ENCODE measurements at regions not wholly inside any gene's neighbourhood (a gene's known extent, or its start where the extent isn't known, plus 50 kb on each side); places are given as distances from the start of the nearest gene placed in this dataset.

DNA sequence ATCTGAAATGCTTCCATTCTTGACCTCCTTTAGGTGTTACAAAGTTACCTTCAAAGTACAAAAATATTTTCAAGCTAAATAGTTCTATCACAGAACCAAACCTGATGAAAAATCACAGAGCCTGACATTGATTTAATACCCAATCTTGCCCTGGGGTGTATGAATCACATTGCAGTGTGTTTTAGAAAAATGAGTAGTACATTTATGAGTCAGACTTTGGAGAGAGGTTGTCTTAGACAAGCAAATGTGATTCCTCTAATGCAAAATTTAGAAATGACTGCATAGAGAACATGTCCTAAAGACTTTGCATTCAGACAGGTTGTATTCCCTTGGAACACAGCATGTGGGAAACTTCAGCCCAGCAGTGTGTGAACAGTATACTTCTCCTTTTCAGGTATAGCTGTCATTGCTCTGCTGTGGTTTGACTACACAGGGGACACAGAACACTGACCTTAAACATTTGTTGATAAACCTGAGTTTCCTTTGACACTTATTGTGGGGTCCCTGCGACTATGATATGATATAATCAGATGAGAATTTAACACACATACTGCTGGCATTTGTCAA lies 972.1 kb downstream of the JRKL start:
- H3K36me3 ChIP-seq (ENCODE audit: control insufficient read depth, insufficient read depth, low read length) = no peaks in the 10 kb centered on the region
- in situ Hi-C loops (cut with MboI) (no loop called here), intact Hi-C loops (cut with micrococcal nuclease) (no loop called here)
- TF ChIP-seq PYGO2 (tag; IDR thresholded peaks at IDR 0.05) = no peak
- TF ChIP-seq LEF1 (IDR thresholded peaks at IDR 0.05) = no peak
- TF ChIP-seq MIER1 (IDR thresholded peaks at IDR 0.05; ENCODE audit: low read depth) = no peak
- TF ChIP-seq, protein P1, sequence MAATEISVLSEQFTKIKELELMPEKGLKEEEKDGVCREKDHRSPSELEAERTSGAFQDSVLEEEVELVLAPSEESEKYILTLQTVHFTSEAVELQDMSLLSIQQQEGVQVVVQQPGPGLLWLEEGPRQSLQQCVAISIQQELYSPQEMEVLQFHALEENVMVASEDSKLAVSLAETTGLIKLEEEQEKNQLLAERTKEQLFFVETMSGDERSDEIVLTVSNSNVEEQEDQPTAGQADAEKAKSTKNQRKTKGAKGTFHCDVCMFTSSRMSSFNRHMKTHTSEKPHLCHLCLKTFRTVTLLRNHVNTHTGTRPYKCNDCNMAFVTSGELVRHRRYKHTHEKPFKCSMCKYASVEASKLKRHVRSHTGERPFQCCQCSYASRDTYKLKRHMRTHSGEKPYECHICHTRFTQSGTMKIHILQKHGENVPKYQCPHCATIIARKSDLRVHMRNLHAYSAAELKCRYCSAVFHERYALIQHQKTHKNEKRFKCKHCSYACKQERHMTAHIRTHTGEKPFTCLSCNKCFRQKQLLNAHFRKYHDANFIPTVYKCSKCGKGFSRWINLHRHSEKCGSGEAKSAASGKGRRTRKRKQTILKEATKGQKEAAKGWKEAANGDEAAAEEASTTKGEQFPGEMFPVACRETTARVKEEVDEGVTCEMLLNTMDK (IDR thresholded peaks at IDR 0.05; ENCODE audit: borderline replicate concordance, insufficient read depth, low read depth, low read length, poor library complexity, severe bottlenecking) = no peak
- no peak for TF ChIP-seq KLF16 (IDR thresholded peaks at IDR 0.05)
- no peak for TF ChIP-seq DPF2 (IDR thresholded peaks at IDR 0.05)
- no peak for TF ChIP-seq DDX20 (tag; IDR thresholded peaks at IDR 0.05; ENCODE audit: low read depth)
- no peak for TF ChIP-seq HCFC1 (IDR thresholded peaks at IDR 0.05; ENCODE audit: low read depth, low read length)
- no peak for TF ChIP-seq TAF1 (IDR thresholded peaks at IDR 0.05; ENCODE audit: control insufficient read depth, extremely low read depth, insufficient read depth, low read length, severe bottlenecking)
- H3K4me2 ChIP-seq (ENCODE audit: insufficient read depth, low read length) = no peak overlapping the region
- POLR2A ChIA-PET = no interaction called here
- no peaks in the 10 kb centered on the region for H3K79me2 ChIP-seq (ENCODE audit: control insufficient read depth, insufficient read depth, low read length)
- CTCF ChIA-PET (ENCODE audit: low intra/inter-chr PET ratio) = no interaction called here
- no peak for ATAC-seq
- no peak for FAIRE-seq
- no TSS peak for BruUV-seq (replicated peaks)
- H3K27ac ChIP-seq (ENCODE audit: extremely low read depth, low read depth, low read length) = no peak overlapping the region
- no peaks in the 10 kb centered on the region; the same call in 1 of the 2 replicates for H3K9me3 ChIP-seq (replicated peaks; ENCODE audit: control insufficient read depth, insufficient read depth, low read depth, low read length)
- no peak overlapping the region for H2AFZ ChIP-seq (ENCODE audit: low read depth, low read length)
- H3K9me1 ChIP-seq (ENCODE audit: control insufficient read depth, insufficient read depth, low read length) = no peaks in the 10 kb centered on the region
- H3K27me3 ChIP-seq (ENCODE audit: control insufficient read depth in 2 of 2, insufficient read depth in 2 of 2, low read length in 2 of 2) = no peaks in the 10 kb centered on the region
- 0% methylated on average over 1 of the region's 1 CpG for WGBS (ENCODE audit: insufficient coverage, low coverage, missing lambda C conversion rate)
- H3K4me3 ChIP-seq = no peak overlapping the region
- H4K20me1 ChIP-seq (replicated peaks; ENCODE audit: control insufficient read depth, insufficient read depth, low read length) = no peaks in the 10 kb centered on the region
- H3K4me1 ChIP-seq (replicated peaks in 1 of 2; ENCODE audit: control insufficient read depth in 2 of 2, insufficient read depth in 2 of 2, low read length in 2 of 2) = no peaks in the 10 kb centered on the region
- DNase-seq (ENCODE audit: extremely low read depth in 1 of 4, low spot score in 3 of 4) = no peak
- H3K9ac ChIP-seq (ENCODE audit: insufficient read depth in 1 of 2, low read depth in 2 of 2, low read length in 2 of 2) = no peak overlapping the region

Data from K562 (cell line).